RWPE2 (cell line): ENCODE measurements at regions not wholly inside any gene's neighbourhood (a gene's known extent, or its start where the extent isn't known, plus 50 kb on each side); places are given as distances from the start of the nearest gene placed in this dataset.

Source experiments
- ATAC-seq: fragments of 200-7000 bp; cut with Tn5 transposase; 3 replicates; pipeline ENCODE4 v1.9.1; 2021; ENCODE audit warnings: low read depth
- DNase-seq: peaks from one replicate; pipeline ENCODE4 v3.0.0-alpha.2; 2020; ENCODE audit warnings: low spot score
- H3K27ac ChIP-seq: fragments of 450-650 bp; 2 replicates; pipeline ENCODE4 v1.5.1; 2017; ENCODE audit warnings: mild to moderate bottlenecking; ENCODE audit not compliant: poor library complexity, severe bottlenecking
- H3K27me3 ChIP-seq: fragments of 250-450 bp; sonication (Bioruptor Pico); 2 replicates; pipeline ENCODE4 v1.5.1; 2021; ENCODE audit warnings: mild to moderate bottlenecking, moderate library complexity; ENCODE audit not compliant: insufficient read depth, poor library complexity, severe bottlenecking
- H3K36me3 ChIP-seq: fragments of 250-450 bp; sonication (Bioruptor Pico); 2 replicates; pipeline ENCODE4 v1.5.1; 2020; ENCODE audit warnings: low read depth, mild to moderate bottlenecking, moderate library complexity
- H3K4me1 ChIP-seq: fragments of 250-450 bp; sonication (Bioruptor Pico); 2 replicates; pipeline ENCODE4 v1.5.1; 2021; ENCODE audit warnings: mild to moderate bottlenecking, moderate library complexity; ENCODE audit not compliant: insufficient read depth, poor library complexity, severe bottlenecking
- H3K4me3 ChIP-seq: fragments of 250-450 bp; sonication (Bioruptor Pico); 2 replicates; pipeline ENCODE4 v1.5.1; 2021; ENCODE audit warnings: mild to moderate bottlenecking, moderate library complexity; ENCODE audit not compliant: severe bottlenecking
- H3K9me3 ChIP-seq: fragments of 250-450 bp; sonication (Bioruptor Pico); 2 replicates; pipeline ENCODE4 v1.5.1; 2021; ENCODE audit warnings: mild to moderate bottlenecking, moderate library complexity; ENCODE audit not compliant: severe bottlenecking
- TF ChIP-seq, protein P1 (sequence below): fragments of 450-650 bp; IDR thresholded peaks from one replicate; pipeline ENCODE4 v1.5.1; 2017; ENCODE audit warnings: mild to moderate bottlenecking, moderate library complexity; ENCODE audit not compliant: poor library complexity, severe bottlenecking

DNA sequence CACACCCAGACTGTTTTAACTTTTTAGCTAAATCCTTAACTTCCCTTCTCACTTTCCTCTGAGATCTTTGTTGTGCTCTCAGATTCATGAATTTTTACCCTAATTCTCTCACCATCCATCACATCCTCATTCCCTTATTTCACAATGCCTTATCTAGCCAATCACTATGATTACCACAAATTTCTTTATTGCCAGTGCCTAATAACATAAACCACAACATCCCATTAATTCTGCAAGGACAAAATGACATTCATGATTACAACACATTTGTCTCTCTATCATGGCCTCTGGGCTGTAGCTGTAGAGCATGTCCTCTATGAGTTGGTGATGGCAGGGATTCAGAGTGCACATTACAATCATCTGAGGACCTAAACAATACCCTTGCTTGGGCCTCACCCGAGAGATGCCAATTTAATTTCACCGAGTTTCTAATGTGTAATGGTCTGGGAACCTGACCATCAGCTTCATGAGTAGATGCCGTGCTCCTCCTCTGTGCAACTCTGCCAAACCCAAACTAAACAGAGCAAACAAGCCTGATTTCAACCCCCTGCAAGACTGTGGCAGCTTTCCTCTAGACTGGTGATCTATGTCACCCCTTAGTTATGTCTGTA is 99.3 kb downstream of the SPTSSA start:
- DNase-seq (no peak), ATAC-seq (no peak)
- H3K27me3 ChIP-seq = no peaks in the 10 kb centered on the region
- H3K36me3 ChIP-seq = no peaks in the 10 kb centered on the region
- H3K27ac ChIP-seq = peak overlapping the region; percentile 82
- H3K4me3 ChIP-seq = no peak overlapping the region
- TF ChIP-seq, protein P1, sequence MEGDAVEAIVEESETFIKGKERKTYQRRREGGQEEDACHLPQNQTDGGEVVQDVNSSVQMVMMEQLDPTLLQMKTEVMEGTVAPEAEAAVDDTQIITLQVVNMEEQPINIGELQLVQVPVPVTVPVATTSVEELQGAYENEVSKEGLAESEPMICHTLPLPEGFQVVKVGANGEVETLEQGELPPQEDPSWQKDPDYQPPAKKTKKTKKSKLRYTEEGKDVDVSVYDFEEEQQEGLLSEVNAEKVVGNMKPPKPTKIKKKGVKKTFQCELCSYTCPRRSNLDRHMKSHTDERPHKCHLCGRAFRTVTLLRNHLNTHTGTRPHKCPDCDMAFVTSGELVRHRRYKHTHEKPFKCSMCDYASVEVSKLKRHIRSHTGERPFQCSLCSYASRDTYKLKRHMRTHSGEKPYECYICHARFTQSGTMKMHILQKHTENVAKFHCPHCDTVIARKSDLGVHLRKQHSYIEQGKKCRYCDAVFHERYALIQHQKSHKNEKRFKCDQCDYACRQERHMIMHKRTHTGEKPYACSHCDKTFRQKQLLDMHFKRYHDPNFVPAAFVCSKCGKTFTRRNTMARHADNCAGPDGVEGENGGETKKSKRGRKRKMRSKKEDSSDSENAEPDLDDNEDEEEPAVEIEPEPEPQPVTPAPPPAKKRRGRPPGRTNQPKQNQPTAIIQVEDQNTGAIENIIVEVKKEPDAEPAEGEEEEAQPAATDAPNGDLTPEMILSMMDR = no peak
- no peaks in the 10 kb centered on the region for H3K9me3 ChIP-seq
- peaks cover 31% of the 10 kb centered on the region for H3K4me1 ChIP-seq

DNA sequence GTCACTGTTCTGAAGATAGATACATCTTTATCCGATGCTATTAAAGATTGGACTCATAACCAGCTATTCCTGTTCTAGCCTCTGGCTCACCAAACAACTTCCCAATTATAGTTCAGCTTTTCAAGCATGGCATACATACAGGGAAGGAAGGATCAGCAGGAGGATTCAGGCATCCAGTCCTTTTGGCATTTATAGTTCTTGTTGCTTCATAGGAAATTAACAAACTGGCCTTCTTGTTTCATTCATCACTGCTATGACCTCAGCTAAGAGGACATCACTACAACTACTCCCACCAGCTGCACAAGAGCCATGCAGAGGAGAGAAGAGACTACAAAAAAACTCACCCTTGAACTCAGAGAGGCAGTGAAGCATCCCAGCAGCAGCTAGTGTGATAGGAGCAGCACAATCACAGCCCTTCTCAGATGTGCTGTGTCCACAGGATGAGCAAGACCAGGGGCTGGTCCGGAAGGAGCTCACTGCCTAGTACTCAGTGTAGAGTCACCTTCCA is 100.5 kb downstream of the SPTSSA start:
- H3K9me3 ChIP-seq = no peaks in the 10 kb centered on the region
- peak overlapping the region; percentile 12 for H3K27ac ChIP-seq
- ATAC-seq (peak; percentile 29; the same call in 1 of the 3 replicates), DNase-seq (no peak)
- peaks cover 29% of the 10 kb centered on the region for H3K4me1 ChIP-seq
- H3K27me3 ChIP-seq = no peaks in the 10 kb centered on the region
- no peaks in the 10 kb centered on the region for H3K36me3 ChIP-seq
- TF ChIP-seq, protein P1 = no peak
- H3K4me3 ChIP-seq = no peak overlapping the region

DNA sequence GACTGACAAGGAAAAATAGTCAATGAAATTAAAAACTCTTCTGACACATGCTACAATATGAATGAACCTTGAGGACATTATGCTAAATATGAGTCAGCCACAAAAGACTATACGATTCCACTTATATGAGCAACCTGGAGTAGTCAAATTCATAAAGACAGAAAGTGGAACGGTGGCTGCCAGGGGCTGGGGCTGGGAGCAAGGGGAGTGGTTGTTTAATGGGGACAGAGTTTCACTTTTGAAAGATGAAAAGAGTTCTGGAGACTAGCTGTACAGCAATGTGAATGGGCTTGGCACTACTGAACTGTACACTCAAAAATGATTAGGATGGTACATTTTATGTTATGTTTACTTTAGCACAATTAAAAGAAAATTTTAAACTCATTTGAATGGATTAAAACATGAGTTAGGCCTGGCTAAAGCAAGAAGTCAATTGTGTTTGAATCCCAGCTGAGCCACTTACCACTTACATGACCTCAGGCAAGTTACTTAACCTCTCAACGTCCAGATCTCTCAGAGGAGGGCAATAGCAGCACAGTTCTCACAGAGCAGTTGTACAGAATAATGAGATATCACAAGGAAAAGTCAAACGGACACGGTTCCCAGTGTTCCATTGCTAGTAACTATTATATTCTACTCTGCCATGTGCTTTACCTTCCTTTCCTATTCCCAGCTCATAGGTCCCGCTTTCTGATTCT is 102.5 kb downstream of the SPTSSA start:
- Histone ChIP-seq H3K36me3 (no peaks in the 10 kb centered on the region), H3K4me3 (no peak overlapping the region), H3K4me1 (peaks cover 33% of the 10 kb centered on the region), H3K9me3 (no peaks in the 10 kb centered on the region), H3K27ac (peak overlapping the region; percentile 11), H3K27me3 (no peaks in the 10 kb centered on the region)
- ATAC-seq (peak; percentile 22; the same call in 2 of the 3 replicates), DNase-seq (no peak)
- TF ChIP-seq, protein P1 = no peak

GRCh38 chr14:34356264-34356654 is 105.8 kb downstream of the SPTSSA start:
- DNase-seq = no peak
- H3K27me3 ChIP-seq = no peaks in the 10 kb centered on the region
- ATAC-seq = peak; percentile 22; the same call in 1 of the 3 replicates
- peaks cover 20% of the 10 kb centered on the region for H3K4me1 ChIP-seq
- H3K36me3 ChIP-seq = no peaks in the 10 kb centered on the region
- H3K27ac ChIP-seq = peak overlapping the region; percentile 36
- H3K9me3 ChIP-seq = no peaks in the 10 kb centered on the region
- TF ChIP-seq, protein P1 = no peak
- no peak overlapping the region for H3K4me3 ChIP-seq
